HG03558 (cell line): ENCODE measurements at regions not wholly inside any gene's neighbourhood (a gene's known extent, or its start where the extent isn't known, plus 50 kb on each side); places are given as distances from the start of the nearest gene placed in this dataset.
"Not testable (repeated sequence)": the region's sequence is repeated elsewhere in the genome, so short reads cannot be mapped to it uniquely, and the experiment has no call there.

Experiments used
- ATAC-seq: cut with Tn5 transposase; IDR thresholded peaks from one replicate; pipeline ENCODE4 v1.9.1; 2021; ENCODE audit warnings: moderate number of reproducible peaks; ENCODE audit not compliant: unreplicated experiment; ENCODE audit errors: extremely low read depth

GRCh38 chr13:99749271-99750019 is 222.1 kb downstream of the ZIC5 start:
- no peak for ATAC-seq

GRCh38 chr13:99747403-99747710 is 224.2 kb downstream of the ZIC5 start:
- ATAC-seq = no peak

- no peak for ATAC-seq
These were observed 224.7 kb downstream of the ZIC5 start for GRCh38 chr13:99746637-99747402.

GRCh38 chr13:99743094-99743493 is 228.5 kb downstream of the ZIC5 start:
- ATAC-seq = no peak

GRCh38 chr13:99741960-99742359 is 229.6 kb downstream of the ZIC5 start:
- no peak for ATAC-seq

GRCh38 chr13:99740251-99740979 is 231.2 kb downstream of the ZIC5 start:
- ATAC-seq = no peak

- ATAC-seq = no peak
These were observed 232.9 kb downstream of the ZIC5 start for GRCh38 chr13:99738626-99739025.

- no peak for ATAC-seq
These were observed 233.9 kb downstream of the ZIC5 start for GRCh38 chr13:99737481-99738245.

GRCh38 chr13:99736541-99736940 is 235.0 kb downstream of the ZIC5 start:
- ATAC-seq = no peak

- no peak for ATAC-seq
These were observed 232.9 kb downstream of the TM9SF2 start for GRCh38 chr13:99734013-99734693.

GRCh38 chr13:99733346-99733745 is 232.1 kb downstream of the TM9SF2 start:
- no peak for ATAC-seq

- ATAC-seq = no peak
These were observed 230.5 kb downstream of the TM9SF2 start for GRCh38 chr13:99731747-99732146.

GRCh38 chr13:99730403-99730802 is 229.1 kb downstream of the TM9SF2 start:
- no peak for ATAC-seq

- ATAC-seq = no peak
These were observed 228.5 kb downstream of the TM9SF2 start for GRCh38 chr13:99729745-99730144.

GRCh38 chr13:99727651-99728050 is 226.4 kb downstream of the TM9SF2 start:
- ATAC-seq = not testable (repeated sequence)

- no peak for ATAC-seq
These were observed 225.1 kb downstream of the TM9SF2 start for GRCh38 chr13:99726282-99726894.

GRCh38 chr13:99725644-99726043 is 224.4 kb downstream of the TM9SF2 start:
- ATAC-seq = no peak

GRCh38 chr13:99724633-99725517 is 223.6 kb downstream of the TM9SF2 start:
- ATAC-seq = no peak

GRCh38 chr13:99723878-99724277 is 222.6 kb downstream of the TM9SF2 start:
- ATAC-seq = no peak
